Left hindlimb (tissue), 1 donor: ENCODE measurements at regions not wholly inside any gene's neighbourhood (a gene's known extent, or its start where the extent isn't known, plus 50 kb on each side); places are given as distances from the start of the nearest gene placed in this dataset.

Experiments used
- DNase-seq: peaks from one replicate; pipeline ENCODE4 v3.0.0-alpha.2; 2018

- DNase-seq: no peak
These were observed 124.9 kb upstream of the GYPC start for GRCh38 chr2:126531029-126531428.

GRCh38 chr2:126534478-126534877, 121.5 kb upstream of the GYPC start:
- no peak for DNase-seq

- DNase-seq: no peak
These were observed 120.5 kb upstream of the GYPC start for GRCh38 chr2:126535408-126535807.

GRCh38 chr2:126536605-126537200, 119.3 kb upstream of the GYPC start:
- DNase-seq: no peak

GRCh38 chr2:126539101-126539500, 116.9 kb upstream of the GYPC start:
- no peak for DNase-seq

- DNase-seq: no peak
These were observed 113.7 kb upstream of the GYPC start for GRCh38 chr2:126542247-126542646.

GRCh38 chr2:126543081-126543480, 112.9 kb upstream of the GYPC start:
- no peak for DNase-seq

GRCh38 chr2:126558029-126558428, 97.9 kb upstream of the GYPC start:
- no peak for DNase-seq

GRCh38 chr2:126568734-126569133, 87.2 kb upstream of the GYPC start:
- DNase-seq: no peak

- DNase-seq: no peak
These were observed 84.6 kb upstream of the GYPC start for GRCh38 chr2:126571403-126571802.

- no peak for DNase-seq
These were observed 80.3 kb upstream of the GYPC start for GRCh38 chr2:126575631-126576030.

GRCh38 chr2:126579868-126580267, 76.1 kb upstream of the GYPC start:
- DNase-seq: no peak

GRCh38 chr2:126586317-126586716, 69.6 kb upstream of the GYPC start:
- DNase-seq: no peak

- DNase-seq: no peak
These were observed 56.9 kb upstream of the GYPC start for GRCh38 chr2:126599062-126599461.

GRCh38 chr2:126600742-126601141, 55.2 kb upstream of the GYPC start:
- no peak for DNase-seq

- no peak for DNase-seq
These were observed 53.6 kb upstream of the GYPC start for GRCh38 chr2:126602334-126602733.
